Neuron (in vitro differentiated cells): ENCODE measurements at regions not wholly inside any gene's neighbourhood (a gene's known extent, or its start where the extent isn't known, plus 50 kb on each side); places are given as distances from the start of the nearest gene placed in this dataset.
"Not testable (repeated sequence)": the region's sequence is repeated elsewhere in the genome, so short reads cannot be mapped to it uniquely, and the experiment has no call there.

Experiments used
- H2AFZ ChIP-seq: one replicate; pipeline ENCODE4 v1.6.1; 2013; ENCODE audit warnings: low read depth, mild to moderate bottlenecking, inconsistent platforms, low read length, moderate library complexity
- H3K27me3 ChIP-seq: one replicate; pipeline ENCODE4 v1.6.1; 2013; ENCODE audit warnings: low read length; ENCODE audit not compliant: insufficient read depth
- H3K36me3 ChIP-seq: one replicate; pipeline ENCODE4 v1.6.1; 2013; ENCODE audit warnings: low read length; ENCODE audit not compliant: insufficient read depth
- H3K4me1 ChIP-seq: one replicate; pipeline ENCODE4 v1.6.1; 2013; ENCODE audit warnings: low read length; ENCODE audit not compliant: insufficient read depth
- H3K4me3 ChIP-seq: 2 replicates; pipeline ENCODE4 v1.5.1; 2013; ENCODE audit warnings: mild to moderate bottlenecking, low read length, moderate library complexity
- H3K9me3 ChIP-seq: one replicate; pipeline ENCODE4 v1.6.1; 2013; ENCODE audit warnings: low read length

DNA sequence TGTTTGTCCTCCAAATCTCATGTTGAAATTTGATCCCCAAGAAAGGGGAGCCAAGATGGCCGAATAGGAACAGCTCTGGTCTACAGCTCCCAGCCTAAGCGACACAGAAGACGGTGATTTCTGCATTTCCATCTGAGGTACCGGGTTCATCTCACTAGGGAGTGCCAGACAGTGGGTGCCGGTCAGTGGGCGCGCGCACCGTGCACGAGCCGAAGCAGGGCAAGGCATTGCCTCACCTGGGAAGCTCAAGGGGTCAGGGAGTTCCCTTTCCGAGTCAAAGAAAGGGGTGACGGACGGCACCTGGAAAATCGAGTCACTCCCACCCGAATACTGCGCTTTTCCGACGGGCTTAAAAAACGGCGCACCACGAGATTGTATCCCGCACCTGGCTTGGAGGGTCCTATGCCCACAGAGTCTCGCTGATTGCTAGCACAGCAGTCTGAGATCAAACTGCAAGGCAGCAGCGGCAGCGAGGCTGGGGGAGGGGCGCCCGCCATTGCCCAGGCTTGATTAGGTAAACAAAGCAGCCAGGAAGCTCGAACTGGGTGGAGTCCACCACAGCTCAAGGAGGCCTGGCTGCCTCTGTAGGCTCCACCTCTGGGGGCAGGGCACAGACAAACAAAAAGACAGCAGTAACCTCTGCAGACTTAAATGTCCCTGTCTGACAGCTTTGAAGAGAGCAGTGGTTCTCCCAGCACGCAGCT lies 493.6 kb downstream of the KLF12 start:
- H3K4me3 ChIP-seq, H3K27me3 ChIP-seq, H2AFZ ChIP-seq, H3K36me3 ChIP-seq, H3K4me1 ChIP-seq, H3K9me3 ChIP-seq: not testable (repeated sequence)

GRCh38 chr13:73635166-73635787 lies 498.9 kb downstream of the KLF12 start:
- no peaks in the 10 kb centered on the region for H3K4me1 ChIP-seq
- no peak overlapping the region for H2AFZ ChIP-seq
- no peaks in the 10 kb centered on the region for H3K27me3 ChIP-seq
- H3K9me3 ChIP-seq: no peaks in the 10 kb centered on the region
- H3K4me3 ChIP-seq: no peak overlapping the region
- H3K36me3 ChIP-seq: no peaks in the 10 kb centered on the region

DNA sequence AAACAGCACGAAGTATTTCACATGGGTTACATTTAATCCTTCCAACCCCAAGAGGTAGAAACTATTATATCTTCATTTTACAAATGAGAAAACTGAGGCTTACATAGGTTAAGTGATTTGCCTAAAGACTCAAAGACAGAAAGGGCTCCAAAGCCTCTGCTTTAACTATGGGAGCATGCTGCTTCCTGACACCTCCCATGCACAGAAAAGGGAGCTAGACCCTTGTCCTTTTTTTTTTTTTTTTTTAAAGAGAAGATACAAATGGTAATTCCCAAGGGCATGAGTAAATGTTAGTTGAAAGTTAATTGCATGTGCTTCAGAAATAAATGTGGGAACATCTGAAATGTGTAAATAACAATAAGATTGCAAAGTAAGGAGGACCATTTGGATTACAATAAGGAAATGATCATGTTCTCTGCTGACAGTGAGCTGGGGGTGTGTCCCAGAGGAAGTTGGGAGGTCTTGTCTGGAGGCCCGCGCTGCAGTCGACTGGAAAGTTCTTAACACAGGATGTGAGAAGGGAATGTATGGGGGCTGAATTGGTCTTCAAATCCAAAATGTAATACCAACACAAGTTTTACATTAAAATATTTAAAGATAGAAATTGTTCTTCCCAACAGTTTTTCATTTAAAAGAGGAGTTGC lies 500.3 kb downstream of the KLF12 start:
- Histone ChIP-seq H3K4me1 (no peaks in the 10 kb centered on the region), H2AFZ (no peak overlapping the region), H3K36me3 (no peaks in the 10 kb centered on the region), H3K27me3 (no peaks in the 10 kb centered on the region), H3K4me3 (no peak overlapping the region), H3K9me3 (no peaks in the 10 kb centered on the region)

DNA sequence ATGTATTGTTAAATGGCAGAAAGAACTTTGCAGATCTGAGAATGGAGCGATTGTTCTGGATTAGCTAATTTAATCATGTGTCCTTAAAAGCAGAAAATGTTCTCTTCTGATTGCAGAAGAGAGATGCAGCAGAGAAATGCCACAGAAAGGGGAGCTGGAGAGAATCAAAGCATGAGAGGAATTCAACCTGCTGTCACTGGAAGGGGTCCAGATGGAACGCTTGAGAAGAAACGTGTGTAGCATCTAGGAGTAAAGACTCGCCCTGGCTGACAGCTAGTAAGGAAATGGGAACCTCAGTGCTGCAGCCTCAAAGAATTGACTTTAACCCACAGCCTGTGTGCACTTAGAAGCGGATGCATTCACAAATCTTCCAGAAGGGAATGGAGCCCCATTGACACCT lies 502.8 kb downstream of the KLF12 start:
- Histone ChIP-seq H3K4me1 (no peaks in the 10 kb centered on the region), H3K9me3 (no peaks in the 10 kb centered on the region), H3K4me3 (no peak overlapping the region), H2AFZ (no peak overlapping the region), H3K27me3 (no peaks in the 10 kb centered on the region), H3K36me3 (no peaks in the 10 kb centered on the region)

GRCh38 chr13:73625562-73626339 lies 508.5 kb downstream of the KLF12 start:
- Histone ChIP-seq H2AFZ (no peak overlapping the region), H3K4me1 (no peaks in the 10 kb centered on the region), H3K4me3 (no peak overlapping the region), H3K9me3 (no peaks in the 10 kb centered on the region), H3K36me3 (no peaks in the 10 kb centered on the region), H3K27me3 (no peaks in the 10 kb centered on the region)

DNA sequence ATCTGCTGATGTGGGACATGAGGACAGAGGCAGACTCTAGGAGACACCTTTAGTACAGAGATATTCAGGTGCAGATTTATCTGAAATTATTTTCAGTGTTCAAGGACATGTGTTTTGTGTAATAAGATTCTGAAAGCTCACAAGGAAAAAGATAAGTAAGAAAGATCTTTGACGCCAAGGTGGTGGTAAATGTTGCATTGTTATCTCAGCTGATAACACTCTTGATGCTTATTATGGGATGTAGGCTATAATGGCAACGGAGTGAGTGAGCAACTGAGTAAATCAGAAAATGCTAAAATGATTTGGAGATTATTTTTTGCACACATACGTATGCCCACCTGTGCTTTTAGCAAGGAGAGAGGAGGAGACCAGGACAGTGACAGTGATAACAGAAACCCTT lies 510.9 kb downstream of the KLF12 start:
- Histone ChIP-seq H2AFZ (no peak overlapping the region), H3K9me3 (no peaks in the 10 kb centered on the region), H3K36me3 (no peaks in the 10 kb centered on the region), H3K4me1 (no peaks in the 10 kb centered on the region), H3K4me3 (no peak overlapping the region), H3K27me3 (no peaks in the 10 kb centered on the region)

- Histone ChIP-seq H3K27me3 (no peaks in the 10 kb centered on the region), H3K4me1 (no peaks in the 10 kb centered on the region), H3K4me3 (no peak overlapping the region), H2AFZ (no peak overlapping the region), H3K36me3 (no peaks in the 10 kb centered on the region), H3K9me3 (no peaks in the 10 kb centered on the region)
These were observed 511.8 kb downstream of the KLF12 start for GRCh38 chr13:73622381-73622780.

- H3K36me3 ChIP-seq: no peaks in the 10 kb centered on the region
- H3K4me3 ChIP-seq: no peak overlapping the region
- no peaks in the 10 kb centered on the region for H3K27me3 ChIP-seq
- H3K4me1 ChIP-seq: no peaks in the 10 kb centered on the region
- no peak overlapping the region for H2AFZ ChIP-seq
- no peaks in the 10 kb centered on the region for H3K9me3 ChIP-seq
These were observed 515.8 kb downstream of the KLF12 start for GRCh38 chr13:73618275-73618865.

- H3K36me3 ChIP-seq: no peaks in the 10 kb centered on the region
- no peaks in the 10 kb centered on the region for H3K4me1 ChIP-seq
- no peak overlapping the region for H2AFZ ChIP-seq
- H3K27me3 ChIP-seq: no peaks in the 10 kb centered on the region
- H3K4me3 ChIP-seq: no peak overlapping the region
- no peaks in the 10 kb centered on the region for H3K9me3 ChIP-seq
These were observed 517.3 kb downstream of the KLF12 start for GRCh38 chr13:73616861-73617260.

DNA sequence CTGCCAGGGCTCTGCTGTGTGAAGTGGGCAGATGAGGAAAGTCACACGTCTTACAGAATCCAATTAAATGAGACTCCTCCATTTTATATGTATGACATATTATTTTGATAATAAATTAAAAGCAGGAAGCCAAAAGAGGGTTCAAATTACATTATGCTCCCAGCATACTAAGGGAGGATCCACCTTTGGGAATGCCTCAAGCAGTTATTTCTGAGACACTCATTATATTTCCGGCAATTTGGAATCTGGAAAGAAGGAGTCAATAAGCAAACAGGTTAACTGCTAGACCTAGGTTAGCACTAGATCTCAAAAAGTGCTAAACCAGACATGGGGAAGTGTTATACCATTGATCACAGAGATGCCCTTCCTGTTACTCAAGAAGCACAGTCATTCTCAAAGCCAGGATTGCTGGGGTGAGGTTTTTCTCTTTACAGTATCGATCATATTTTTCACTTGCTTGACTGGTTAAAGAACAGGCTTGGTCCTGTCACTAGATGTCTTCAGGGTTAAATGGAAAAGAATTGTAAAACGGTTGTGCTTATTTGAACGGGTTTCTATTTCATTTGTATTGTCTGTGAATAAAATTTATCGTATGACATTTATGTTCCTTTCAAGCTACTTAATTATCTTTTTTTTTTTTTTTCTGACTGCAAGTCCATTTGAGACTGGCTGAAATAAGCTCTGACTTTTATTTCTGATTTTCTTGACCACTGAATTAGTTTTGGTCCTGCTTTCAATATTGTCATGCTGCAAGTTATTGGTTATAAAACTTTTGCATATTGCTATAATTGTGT lies 523.2 kb downstream of the KLF12 start:
- H3K36me3 ChIP-seq: no peaks in the 10 kb centered on the region
- H3K4me1 ChIP-seq: no peaks in the 10 kb centered on the region
- H3K9me3 ChIP-seq: no peaks in the 10 kb centered on the region
- H3K4me3 ChIP-seq: no peak overlapping the region
- no peak overlapping the region for H2AFZ ChIP-seq
- no peaks in the 10 kb centered on the region for H3K27me3 ChIP-seq

DNA sequence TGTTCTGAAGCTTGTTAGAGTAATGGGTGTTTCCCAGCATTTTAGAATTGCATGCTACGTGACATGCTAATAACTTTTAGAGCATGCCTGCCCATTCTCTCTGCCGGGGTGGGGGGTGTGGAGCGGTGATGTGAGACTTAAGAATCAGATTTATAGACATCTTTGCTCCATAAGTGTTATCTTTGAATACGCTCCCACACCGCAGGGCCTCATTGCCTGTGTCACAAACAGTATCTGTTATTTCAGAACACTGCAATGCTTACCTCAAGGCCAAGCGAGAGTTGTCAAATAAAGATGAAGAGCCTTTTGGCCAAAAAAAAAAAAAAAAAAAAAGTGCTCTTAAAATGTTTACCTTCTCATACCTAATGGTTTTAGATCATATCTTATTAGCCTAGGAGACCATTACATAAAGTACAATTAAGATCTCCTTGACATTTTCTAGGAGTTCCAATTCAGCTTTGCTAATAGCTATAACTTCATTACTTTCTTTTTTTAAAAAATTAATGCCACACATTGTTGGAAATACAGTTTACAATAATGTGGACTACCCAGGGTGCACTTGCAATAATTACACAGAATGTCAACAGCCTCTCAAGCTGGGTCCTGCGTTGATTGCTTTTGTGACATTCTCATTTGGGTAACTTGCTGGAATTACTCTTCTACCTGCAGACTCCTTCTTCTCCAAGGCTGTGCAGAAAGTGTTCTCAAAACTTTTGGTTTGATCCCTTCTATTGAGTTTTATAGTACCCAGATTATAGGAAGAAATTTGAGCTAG lies 525.3 kb downstream of the KLF12 start:
- Histone ChIP-seq H3K9me3 (no peaks in the 10 kb centered on the region), H3K36me3 (no peaks in the 10 kb centered on the region), H3K4me3 (no peak overlapping the region), H3K4me1 (no peaks in the 10 kb centered on the region), H2AFZ (no peak overlapping the region), H3K27me3 (no peaks in the 10 kb centered on the region)

GRCh38 chr13:73608157-73608516 lies 526.1 kb downstream of the KLF12 start:
- H3K4me1 ChIP-seq: no peaks in the 10 kb centered on the region
- no peaks in the 10 kb centered on the region for H3K36me3 ChIP-seq
- H2AFZ ChIP-seq: no peak overlapping the region
- H3K27me3 ChIP-seq: no peaks in the 10 kb centered on the region
- H3K4me3 ChIP-seq: no peak overlapping the region
- no peaks in the 10 kb centered on the region for H3K9me3 ChIP-seq
